HEK293T (cell line): ENCODE measurements at regions not wholly inside any gene's neighbourhood (a gene's known extent, or its start where the extent isn't known, plus 50 kb on each side); places are given as distances from the start of the nearest gene placed in this dataset.

Experiments
- ARNT ChIP-seq: fragments of 450-650 bp; IDR thresholded peaks from 2 replicates; pipeline ENCODE4 v1.6.1; 2017; ENCODE audit warnings: mild to moderate bottlenecking
- FOXA1 ChIP-seq: fragments of 450-650 bp; IDR thresholded peaks from 2 replicates; pipeline ENCODE4 v1.6.1; 2016; ENCODE audit warnings: mild to moderate bottlenecking
- SP1 ChIP-seq: fragments of 450-650 bp; IDR thresholded peaks from 2 replicates; pipeline ENCODE4 v1.6.1; 2017
- SUZ12 ChIP-seq: fragments of 450-650 bp; IDR thresholded peaks from 2 replicates; pipeline ENCODE4 v1.6.1; 2016; ENCODE audit warnings: mild to moderate bottlenecking
- TARDBP ChIP-seq: fragments of 450-650 bp; IDR thresholded peaks from 2 replicates; pipeline ENCODE4 v1.6.1; 2016

- no peak for TF ChIP-seq SP1
- TF ChIP-seq TARDBP, result no peak
- TF ChIP-seq FOXA1, result no peak
- TF ChIP-seq SUZ12, result no peak
- TF ChIP-seq ARNT, result no peak
These were observed 169.0 kb downstream of the PCSK1 start for GRCh38 chr5:96264047-96264446.
